Left ventricle myocardium inferior (tissue), 1 donor: ENCODE measurements at regions not wholly inside any gene's neighbourhood (a gene's known extent, or its start where the extent isn't known, plus 50 kb on each side); places are given as distances from the start of the nearest gene placed in this dataset.
"Not testable (repeated sequence)": the region's sequence is repeated elsewhere in the genome, so short reads cannot be mapped to it uniquely, and the experiment has no call there.

Experiments
- DNase-seq: peaks from one replicate; pipeline ENCODE4 v3.0.0-alpha.2; 2020
- H3K27ac ChIP-seq: fragments of 200-600 bp; replicated peaks from 2 replicates; pipeline ENCODE4 v1.8.0; 2021
- H3K27me3 ChIP-seq: fragments of 200-600 bp; 2 replicates; pipeline ENCODE4 v1.8.0; 2021; ENCODE audit warnings: low read depth
- H3K36me3 ChIP-seq: fragments of 200-600 bp; 2 replicates; pipeline ENCODE4 v1.8.0; 2021
- H3K4me1 ChIP-seq: fragments of 200-600 bp; 2 replicates; pipeline ENCODE4 v1.8.0; 2021
- H3K4me3 ChIP-seq: fragments of 200-600 bp; 2 replicates; pipeline ENCODE4 v1.8.0; 2021; ENCODE audit warnings: mild to moderate bottlenecking, moderate library complexity
- H3K9me3 ChIP-seq: fragments of 200-600 bp; replicated peaks from 2 replicates; pipeline ENCODE4 v1.8.0; 2021
- CTCF ChIP-seq: fragments of 200-600 bp; IDR thresholded peaks from 2 replicates; pipeline ENCODE4 v1.8.0; 2021; ENCODE audit warnings: antibody characterized with exemption, mild to moderate bottlenecking, borderline replicate concordance
- intact Hi-C: fragments of 100-400 bp; cut with micrococcal nuclease; formaldehyde crosslinking; loops from one replicate; pipeline ENCODE4 v1.11.0; 2022
- donor health status: DM: no; HTN: yes; CAD: no; lungs with severe emphysema.

DNA sequence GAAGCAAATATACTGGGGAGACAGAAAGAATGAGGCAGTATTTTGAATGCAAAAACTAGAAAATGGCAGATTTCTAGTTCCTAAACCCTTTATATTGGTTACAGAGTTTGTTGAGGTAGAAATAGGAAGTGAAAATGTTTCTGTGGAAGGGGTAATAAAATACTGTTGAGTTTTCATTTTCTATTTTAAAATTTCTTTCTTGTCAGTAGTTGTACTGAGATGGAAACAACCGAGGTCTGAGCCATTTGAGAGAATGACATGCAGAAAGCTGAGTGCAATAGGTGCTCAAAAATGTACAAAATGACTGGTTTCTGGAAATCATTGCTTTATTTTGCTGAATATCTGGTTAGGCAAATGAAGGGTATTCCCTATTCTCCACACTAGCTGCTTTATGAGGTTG, 361.4 kb downstream of the CHL1 start:
- Histone ChIP-seq H3K27ac (no peak overlapping the region), H3K27me3 (no peaks in the 10 kb centered on the region), H3K4me1 (no peaks in the 10 kb centered on the region), H3K4me3 (no peak overlapping the region), H3K36me3 (no peaks in the 10 kb centered on the region), H3K9me3 (no peaks in the 10 kb centered on the region)
- no peak for DNase-seq
- TF ChIP-seq CTCF: no peak
- intact Hi-C loops: no loop called here

DNA sequence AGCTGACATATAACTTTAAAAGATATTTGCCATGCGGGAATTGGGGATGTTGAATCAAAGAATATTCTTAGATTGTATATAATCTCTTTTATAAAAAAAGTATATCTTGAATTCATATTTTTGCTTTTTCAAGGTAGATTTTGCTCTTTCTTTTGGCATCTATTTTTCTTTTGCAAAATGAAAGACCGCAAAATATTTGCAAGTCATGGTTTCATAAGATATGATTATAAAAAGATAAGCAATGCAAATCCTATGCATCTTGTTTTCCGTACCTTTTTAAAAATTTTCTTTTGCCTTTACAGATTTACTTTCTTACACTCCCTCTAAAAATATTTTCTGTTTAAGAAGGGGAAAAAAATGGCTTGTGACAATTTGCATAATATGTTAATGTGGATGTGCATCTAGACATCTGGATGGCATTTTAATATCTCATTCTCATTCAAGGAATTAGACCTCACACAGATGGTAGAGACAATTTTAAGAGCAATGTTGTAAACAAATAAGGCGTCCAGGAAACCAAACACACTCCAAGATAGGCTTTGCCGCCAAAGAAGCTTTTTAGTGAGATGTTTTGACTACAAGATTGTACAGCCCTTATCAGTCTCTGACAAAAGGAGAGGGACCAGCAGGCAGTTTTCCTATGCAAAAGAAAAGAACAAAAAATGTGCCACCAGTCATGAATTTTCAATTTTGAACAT, 371.1 kb downstream of the CHL1 start:
- intact Hi-C loops: no loop called here
- TF ChIP-seq CTCF: no peak
- no peaks in the 10 kb centered on the region for H3K27me3 ChIP-seq
- H3K36me3 ChIP-seq: no peaks in the 10 kb centered on the region
- H3K9me3 ChIP-seq: no peaks in the 10 kb centered on the region
- no peak overlapping the region for H3K4me3 ChIP-seq
- DNase-seq: no peak
- no peaks in the 10 kb centered on the region for H3K4me1 ChIP-seq
- H3K27ac ChIP-seq: no peak overlapping the region

- DNase-seq, H3K9me3 ChIP-seq, H3K4me3 ChIP-seq, H3K27me3 ChIP-seq, H3K27ac ChIP-seq, H3K36me3 ChIP-seq, intact Hi-C loops, H3K4me1 ChIP-seq: not testable (repeated sequence)
Measured at GRCh38 chr3:579529-579928, 383.0 kb downstream of the CHL1 start.

DNA sequence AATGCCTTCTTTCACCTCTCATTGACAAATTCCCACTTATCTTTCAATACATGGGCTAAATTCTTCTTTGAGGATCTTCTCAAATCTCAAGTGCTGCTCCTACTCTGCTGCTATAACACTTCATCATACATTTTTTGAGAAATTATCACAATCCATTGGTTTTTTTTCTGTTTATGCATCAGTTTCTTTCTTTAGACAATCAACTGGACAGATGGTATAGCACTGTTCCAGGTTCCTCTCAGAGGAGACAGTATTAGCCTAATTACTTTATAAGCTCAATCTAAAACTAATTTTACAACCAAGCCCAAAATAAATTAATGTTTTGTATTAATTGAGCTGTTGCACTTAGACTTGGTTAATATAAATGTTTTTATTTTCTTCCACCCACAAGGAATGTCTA, 392.5 kb downstream of the CHL1 start:
- H3K27ac ChIP-seq, H3K4me3 ChIP-seq, DNase-seq, H3K4me1 ChIP-seq, H3K36me3 ChIP-seq, intact Hi-C loops, H3K27me3 ChIP-seq, H3K9me3 ChIP-seq: not testable (repeated sequence)

DNA sequence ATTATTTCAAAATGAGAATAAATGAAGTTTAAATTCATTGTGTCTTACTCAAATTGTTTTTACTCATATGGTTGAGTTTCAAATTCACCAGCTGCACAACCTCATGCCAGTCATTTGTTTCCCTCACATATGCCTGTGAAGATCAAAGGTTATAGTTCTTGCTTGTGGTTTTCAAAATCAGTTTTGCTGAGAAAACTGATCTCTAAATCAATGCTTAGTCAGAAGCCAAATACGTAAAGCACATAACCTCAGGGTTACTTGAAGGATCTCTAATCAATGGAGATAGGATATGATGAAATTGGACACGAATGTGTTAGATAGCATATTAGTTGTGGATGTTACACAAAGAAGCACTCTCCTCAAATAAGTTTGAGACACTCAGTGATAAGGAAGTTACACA, 400.7 kb downstream of the CHL1 start:
- H3K27ac ChIP-seq, intact Hi-C loops, H3K9me3 ChIP-seq, DNase-seq, H3K4me1 ChIP-seq, H3K27me3 ChIP-seq, H3K4me3 ChIP-seq, H3K36me3 ChIP-seq: not testable (repeated sequence)

DNA sequence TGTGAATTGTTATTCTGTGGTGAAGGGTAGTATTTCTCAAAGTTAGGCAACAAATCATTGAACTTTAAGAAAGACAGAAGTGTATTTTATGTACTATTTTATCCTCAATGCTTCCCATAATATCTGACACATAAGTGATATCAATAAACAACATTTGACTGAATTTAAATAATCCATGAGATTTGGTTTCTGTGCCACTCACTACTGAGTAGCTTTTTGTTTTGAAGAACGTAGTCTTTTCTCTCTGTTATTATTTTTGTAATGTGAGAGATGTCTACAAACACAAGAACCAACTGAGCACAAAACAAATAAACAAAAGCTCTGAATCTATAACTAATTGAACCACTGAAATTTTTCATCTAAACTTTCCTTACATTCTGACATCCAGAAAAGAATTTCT, 401.2 kb downstream of the CHL1 start:
- H3K4me3 ChIP-seq, H3K36me3 ChIP-seq, H3K4me1 ChIP-seq, intact Hi-C loops, H3K9me3 ChIP-seq, DNase-seq, H3K27ac ChIP-seq, H3K27me3 ChIP-seq: not testable (repeated sequence)

DNA sequence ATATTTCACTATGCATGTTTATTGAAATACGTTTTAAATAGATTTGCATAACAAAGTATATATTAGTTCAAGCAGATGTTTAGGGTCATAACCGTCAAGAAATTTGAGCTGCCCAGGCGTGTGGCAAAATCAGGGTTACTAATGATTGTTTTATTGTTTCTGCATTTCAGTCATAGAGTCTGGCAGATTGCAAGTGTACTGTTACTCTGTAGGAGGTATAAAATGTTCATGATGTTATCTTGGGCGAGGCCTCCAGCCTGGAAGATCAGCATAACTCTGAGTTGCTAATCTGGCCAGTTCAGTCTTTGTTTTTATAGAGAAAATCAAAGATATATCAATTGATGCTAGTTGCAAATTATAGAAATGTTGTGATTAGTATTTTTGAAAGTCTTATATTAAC, 410.9 kb downstream of the CHL1 start:
- peaks cover 13% of the 10 kb centered on the region for H3K9me3 ChIP-seq
- H3K4me1 ChIP-seq, H3K27me3 ChIP-seq, DNase-seq, H3K36me3 ChIP-seq, intact Hi-C loops, H3K27ac ChIP-seq, H3K4me3 ChIP-seq: not testable (repeated sequence)

DNA sequence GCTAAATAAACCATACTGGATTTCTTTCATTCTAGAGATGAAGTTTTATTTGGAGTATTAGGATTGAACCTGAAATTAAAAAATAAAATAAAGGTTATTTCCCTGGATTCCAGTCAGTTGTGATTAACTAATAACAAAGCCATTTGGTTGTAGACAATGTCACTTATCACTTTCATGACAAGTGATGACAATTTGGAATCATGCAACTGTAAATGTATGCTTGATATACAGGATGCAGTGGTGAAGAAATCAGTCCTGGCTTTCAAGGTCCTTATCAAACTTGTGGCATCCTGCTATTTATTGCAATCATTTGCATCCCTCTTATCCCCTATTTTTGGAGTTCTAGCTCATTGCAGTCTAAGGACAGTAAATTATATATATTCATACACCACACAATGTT, 425.2 kb downstream of the CHL1 start:
- no peaks in the 10 kb centered on the region for H3K4me1 ChIP-seq
- intact Hi-C loops: no loop called here
- H3K36me3 ChIP-seq: no peaks in the 10 kb centered on the region
- no peaks in the 10 kb centered on the region for H3K9me3 ChIP-seq
- H3K4me3 ChIP-seq: no peak overlapping the region
- DNase-seq: no peak
- TF ChIP-seq CTCF: no peak
- H3K27ac ChIP-seq: no peak overlapping the region
- no peaks in the 10 kb centered on the region for H3K27me3 ChIP-seq
